HL-60 (cell line): ENCODE measurements at regions not wholly inside any gene's neighbourhood (a gene's known extent, or its start where the extent isn't known, plus 50 kb on each side); places are given as distances from the start of the nearest gene placed in this dataset.

Experiments
- DNase-seq, 2 experiments: peaks; one replicate each; pipeline ENCODE4 v3.0.0-alpha.2; 2010 to 2020; ENCODE audit warnings: low read depth in 1 of 2, low spot score in 1 of 2
- H3K27ac ChIP-seq: fragments of 250-450 bp; sonication (Bioruptor Pico); replicated peaks from 2 replicates; pipeline ENCODE4 v1.5.1; 2020; ENCODE audit warnings: mild to moderate bottlenecking, moderate library complexity
- H3K27me3 ChIP-seq: fragments of 250-450 bp; sonication (Bioruptor Pico); 2 replicates; pipeline ENCODE4 v1.5.1; 2021; ENCODE audit warnings: mild to moderate bottlenecking, moderate library complexity; ENCODE audit not compliant: insufficient read depth, poor library complexity, severe bottlenecking
- H3K4me3 ChIP-seq: replicated peaks from 2 replicates; pipeline ENCODE4 v1.5.1; 2011; ENCODE audit warnings: mild to moderate bottlenecking, control low read depth, low read length; ENCODE audit not compliant: insufficient read depth
- CTCF ChIP-seq: IDR thresholded peaks from one replicate; pipeline ENCODE4 v1.5.1; 2011; ENCODE audit warnings: low read length, control low read depth, inconsistent platforms; ENCODE audit not compliant: insufficient read depth
- GABPA ChIP-seq: IDR thresholded peaks from 2 replicates; pipeline ENCODE4 v1.6.1; 2012; ENCODE audit warnings: low read depth
- POLR2AphosphoS5 ChIP-seq: IDR thresholded peaks from 2 replicates; pipeline ENCODE4 v1.6.1; 2012; ENCODE audit warnings: low read depth
- SPI1 ChIP-seq: IDR thresholded peaks from 2 replicates; pipeline ENCODE4 v1.6.1; 2012; ENCODE audit warnings: low read depth, mild to moderate bottlenecking, borderline replicate concordance
- TF ChIP-seq, protein P1 (sequence below): IDR thresholded peaks from 2 replicates; pipeline ENCODE4 v1.6.1; 2012; ENCODE audit warnings: low read depth; ENCODE audit not compliant: insufficient replicate concordance

DNA sequence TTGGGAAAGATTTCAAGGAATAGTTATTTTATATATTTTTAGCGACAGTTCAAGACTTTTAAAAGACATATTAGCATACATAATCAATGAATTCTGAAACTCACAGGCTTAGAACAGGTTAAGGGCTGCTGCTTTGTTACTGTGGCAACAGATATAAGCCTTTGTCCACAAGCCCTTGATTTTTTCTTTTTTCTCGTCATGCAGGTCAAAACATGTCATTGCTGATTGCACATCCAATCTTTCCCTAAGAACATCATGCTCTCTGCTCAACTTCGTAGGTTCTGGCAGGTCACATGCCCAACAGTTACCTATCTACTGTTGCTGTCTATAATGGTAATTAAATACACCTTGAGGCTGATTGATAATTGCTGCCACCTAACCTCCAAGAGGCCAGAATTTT, 172.5 kb upstream of the PTPRD start:
- Histone ChIP-seq H3K4me3 (no peak overlapping the region), H3K27ac (no peak overlapping the region), H3K27me3 (no peaks in the 10 kb centered on the region)
- TF ChIP-seq, protein P1, sequence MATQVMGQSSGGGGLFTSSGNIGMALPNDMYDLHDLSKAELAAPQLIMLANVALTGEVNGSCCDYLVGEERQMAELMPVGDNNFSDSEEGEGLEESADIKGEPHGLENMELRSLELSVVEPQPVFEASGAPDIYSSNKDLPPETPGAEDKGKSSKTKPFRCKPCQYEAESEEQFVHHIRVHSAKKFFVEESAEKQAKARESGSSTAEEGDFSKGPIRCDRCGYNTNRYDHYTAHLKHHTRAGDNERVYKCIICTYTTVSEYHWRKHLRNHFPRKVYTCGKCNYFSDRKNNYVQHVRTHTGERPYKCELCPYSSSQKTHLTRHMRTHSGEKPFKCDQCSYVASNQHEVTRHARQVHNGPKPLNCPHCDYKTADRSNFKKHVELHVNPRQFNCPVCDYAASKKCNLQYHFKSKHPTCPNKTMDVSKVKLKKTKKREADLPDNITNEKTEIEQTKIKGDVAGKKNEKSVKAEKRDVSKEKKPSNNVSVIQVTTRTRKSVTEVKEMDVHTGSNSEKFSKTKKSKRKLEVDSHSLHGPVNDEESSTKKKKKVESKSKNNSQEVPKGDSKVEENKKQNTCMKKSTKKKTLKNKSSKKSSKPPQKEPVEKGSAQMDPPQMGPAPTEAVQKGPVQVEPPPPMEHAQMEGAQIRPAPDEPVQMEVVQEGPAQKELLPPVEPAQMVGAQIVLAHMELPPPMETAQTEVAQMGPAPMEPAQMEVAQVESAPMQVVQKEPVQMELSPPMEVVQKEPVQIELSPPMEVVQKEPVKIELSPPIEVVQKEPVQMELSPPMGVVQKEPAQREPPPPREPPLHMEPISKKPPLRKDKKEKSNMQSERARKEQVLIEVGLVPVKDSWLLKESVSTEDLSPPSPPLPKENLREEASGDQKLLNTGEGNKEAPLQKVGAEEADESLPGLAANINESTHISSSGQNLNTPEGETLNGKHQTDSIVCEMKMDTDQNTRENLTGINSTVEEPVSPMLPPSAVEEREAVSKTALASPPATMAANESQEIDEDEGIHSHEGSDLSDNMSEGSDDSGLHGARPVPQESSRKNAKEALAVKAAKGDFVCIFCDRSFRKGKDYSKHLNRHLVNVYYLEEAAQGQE, result no peak
- TF ChIP-seq SPI1 (no peak), POLR2AphosphoS5 (no peak), GABPA (no peak), CTCF (no peak)
- no peak for DNase-seq

GRCh38 chr9:10793306-10793705, 180.5 kb upstream of the PTPRD start:
- DNase-seq, result no peak
- TF ChIP-seq GABPA, result no peak
- no peak for TF ChIP-seq SPI1
- TF ChIP-seq, protein P1, result no peak
- no peak for TF ChIP-seq CTCF
- no peak for TF ChIP-seq POLR2AphosphoS5
- Histone ChIP-seq H3K4me3 (no peak overlapping the region), H3K27ac (no peak overlapping the region), H3K27me3 (no peaks in the 10 kb centered on the region)

DNA sequence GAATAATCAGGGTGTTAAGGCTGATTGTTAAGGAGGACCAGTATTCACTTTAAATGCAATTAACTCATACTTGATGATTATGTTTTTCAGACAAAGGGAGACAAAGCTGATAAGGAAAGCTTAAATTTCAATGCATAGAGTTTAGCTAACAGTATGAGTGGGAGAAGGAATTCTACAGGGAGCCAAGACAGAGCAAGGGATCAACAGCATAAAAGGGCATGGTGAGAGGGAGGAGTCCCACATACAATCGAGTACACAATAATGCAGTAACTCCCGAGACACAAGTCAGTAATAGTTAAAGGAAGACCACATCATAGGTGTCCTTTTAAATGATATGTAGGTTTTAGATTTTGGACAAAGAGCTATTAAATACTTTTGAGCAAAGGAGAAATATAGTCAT, 191.7 kb upstream of the PTPRD start:
- TF ChIP-seq SPI1, result no peak
- TF ChIP-seq, protein P1, result no peak
- no peak for TF ChIP-seq GABPA
- TF ChIP-seq CTCF, result no peak
- TF ChIP-seq POLR2AphosphoS5, result no peak
- H3K27me3 ChIP-seq, result no peaks in the 10 kb centered on the region
- DNase-seq, result no peak
- no peak overlapping the region for H3K27ac ChIP-seq
- H3K4me3 ChIP-seq, result no peak overlapping the region
